ENCODE measurements at regions not wholly inside any gene's neighbourhood (a gene's known extent, or its start where the extent isn't known, plus 50 kb on each side); places are given as distances from the start of the nearest gene placed in this dataset.
"Not testable (repeated sequence)": the region's sequence is repeated elsewhere in the genome, so short reads cannot be mapped to it uniquely, and the experiment has no call there.

GRCh38 chr5:67802766-67803165, 412.8 kb upstream of the PIK3R1 start:
- FAIRE-seq, result no peak

GRCh38 chr5:67799732-67800234, 415.8 kb upstream of the PIK3R1 start:
- FAIRE-seq, result no peak

DNA sequence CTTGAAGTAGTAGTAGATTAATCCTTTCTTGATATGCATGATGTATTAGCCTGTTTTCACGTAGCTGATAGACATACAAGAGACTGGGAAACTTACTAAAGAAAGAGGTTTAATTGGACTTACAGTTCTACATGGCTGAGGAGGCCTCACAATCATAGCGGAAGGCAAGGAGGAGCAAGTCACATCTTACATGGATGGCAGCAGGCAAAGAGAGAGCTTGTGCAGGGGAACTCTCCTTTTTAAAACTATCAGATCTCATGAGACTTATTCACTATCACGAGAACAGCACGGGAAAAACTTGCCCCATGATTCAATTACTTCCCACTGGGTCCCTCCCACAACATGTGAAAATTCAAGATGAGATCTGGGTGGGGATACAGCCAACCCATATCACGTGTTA, 417.1 kb upstream of the PIK3R1 start:
- not testable (repeated sequence) for FAIRE-seq

- FAIRE-seq, result no peak
Measured at GRCh38 chr5:67795781-67796477, 419.6 kb upstream of the PIK3R1 start.

GRCh38 chr5:67793966-67794365, 421.6 kb upstream of the PIK3R1 start:
- peak; percentile 53 for FAIRE-seq

GRCh38 chr5:67793418-67793817, 422.1 kb upstream of the PIK3R1 start:
- FAIRE-seq, result no peak

GRCh38 chr5:67792891-67793290, 422.7 kb upstream of the PIK3R1 start:
- no peak for FAIRE-seq

GRCh38 chr5:67790390-67790789, 425.2 kb upstream of the PIK3R1 start:
- FAIRE-seq, result no peak

DNA sequence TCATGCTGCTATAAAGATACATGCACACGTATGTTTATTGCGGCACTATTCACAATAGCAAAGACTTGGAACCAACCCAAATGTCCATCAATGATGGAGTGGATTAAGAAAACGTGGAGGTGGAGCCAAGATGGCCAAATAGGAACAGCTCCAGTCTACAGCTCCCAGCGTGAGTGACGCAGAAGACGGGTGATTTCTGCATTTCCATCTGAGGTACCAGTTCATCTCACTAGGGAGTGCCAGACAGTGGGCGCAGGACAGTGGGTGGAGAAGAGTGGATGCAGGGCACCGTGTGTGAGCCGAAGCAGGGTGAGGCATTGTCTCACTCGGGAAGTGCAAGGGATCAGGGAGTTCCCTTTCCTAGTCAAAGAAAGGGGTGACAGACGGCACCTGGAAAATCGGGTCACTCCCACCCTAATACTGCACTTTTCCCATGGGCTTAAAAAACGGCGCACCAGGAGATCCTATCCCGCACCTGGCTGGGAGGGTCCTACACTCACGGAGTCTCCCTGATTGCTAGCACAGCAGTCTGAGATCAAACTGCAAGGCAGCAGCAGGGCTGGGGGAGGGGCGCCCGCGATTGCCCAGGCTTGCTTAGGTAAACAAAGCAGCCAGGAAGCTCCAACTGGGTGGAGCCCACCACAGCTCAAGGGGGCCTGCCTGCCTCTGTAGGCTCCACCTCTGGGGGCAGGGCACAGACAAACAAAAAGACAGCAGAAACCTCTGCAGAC, 435.5 kb upstream of the PIK3R1 start:
- not testable (repeated sequence) for FAIRE-seq

DNA sequence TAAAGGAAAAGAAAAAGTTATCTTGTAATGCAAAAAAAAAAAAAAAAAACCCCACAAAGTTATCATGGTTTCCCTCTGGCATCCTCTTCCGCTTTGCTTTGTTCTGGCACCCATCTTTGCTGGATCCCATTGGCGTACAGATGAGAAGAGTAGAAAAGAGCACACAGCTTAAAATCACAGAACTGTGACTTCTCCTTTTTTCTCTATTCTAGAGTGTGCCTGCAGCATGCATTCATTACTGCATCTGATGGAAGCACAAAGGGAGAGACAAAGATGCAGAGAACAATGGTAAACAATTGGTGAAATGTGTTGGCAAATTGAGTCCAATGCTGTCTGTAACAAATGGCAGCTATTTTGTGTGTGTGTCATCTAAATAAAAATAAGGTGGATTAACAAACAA, 440.8 kb upstream of the PIK3R1 start:
- FAIRE-seq, result no peak

GRCh38 chr5:67774267-67774552, 441.3 kb upstream of the PIK3R1 start:
- no peak for FAIRE-seq

DNA sequence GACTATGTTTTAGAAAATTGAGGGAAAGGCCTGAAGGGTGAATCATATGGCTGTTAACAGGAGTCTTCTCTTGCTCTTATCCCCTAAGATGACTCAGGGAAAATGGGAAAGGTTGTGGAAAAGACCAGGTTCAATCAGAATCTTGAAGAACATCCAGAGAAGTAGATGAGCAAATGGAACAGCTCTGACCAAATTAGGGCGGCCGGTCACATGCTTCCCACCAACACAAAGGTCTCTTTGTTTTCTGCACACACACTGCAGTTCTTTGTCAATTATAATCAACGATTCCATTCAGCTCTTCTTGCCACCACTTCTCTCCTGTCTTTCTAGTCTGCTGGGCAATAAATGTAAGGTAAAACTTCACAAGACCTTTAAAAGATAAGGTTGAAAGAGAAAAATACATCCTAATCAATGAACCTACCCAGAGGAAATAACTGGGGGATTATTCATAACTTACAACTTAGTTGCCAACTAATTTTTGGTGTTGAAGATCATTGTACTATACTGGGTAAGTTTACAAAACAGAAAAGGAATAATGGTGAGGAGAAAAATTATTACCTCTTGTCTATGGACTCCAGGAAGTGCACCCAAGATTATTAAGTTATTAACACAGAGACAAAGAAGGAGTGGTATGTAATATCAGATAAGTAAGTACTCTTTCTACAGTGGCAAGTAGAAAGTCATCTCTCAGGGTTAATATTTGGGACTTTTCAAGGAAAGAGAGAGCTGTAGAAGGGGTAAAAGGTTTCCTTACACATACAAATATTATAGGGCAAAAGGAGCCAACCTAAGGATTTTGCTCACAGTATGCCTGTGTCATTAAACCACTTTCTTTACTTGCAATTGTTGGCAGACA, 441.9 kb upstream of the PIK3R1 start:
- FAIRE-seq, result no peak

DNA sequence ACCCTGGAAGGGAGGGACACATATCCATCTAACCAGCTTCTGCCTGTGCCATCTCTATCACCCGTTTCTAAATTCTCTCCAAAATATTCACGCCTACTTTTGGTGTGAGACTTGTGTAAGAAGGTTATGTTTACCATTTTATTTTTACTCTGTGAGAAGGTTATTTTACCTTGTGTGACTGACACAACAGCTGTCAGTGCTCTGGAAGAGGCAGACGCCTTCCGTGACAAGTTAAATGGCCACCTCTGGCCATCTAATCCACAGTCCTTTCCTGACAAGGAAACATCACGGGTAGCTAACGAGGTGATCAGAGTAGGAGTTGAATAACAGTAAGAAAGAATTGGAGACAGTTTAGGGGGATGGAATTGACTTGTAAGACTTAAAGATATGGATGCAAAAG, 443.8 kb upstream of the PIK3R1 start:
- FAIRE-seq, result no peak

DNA sequence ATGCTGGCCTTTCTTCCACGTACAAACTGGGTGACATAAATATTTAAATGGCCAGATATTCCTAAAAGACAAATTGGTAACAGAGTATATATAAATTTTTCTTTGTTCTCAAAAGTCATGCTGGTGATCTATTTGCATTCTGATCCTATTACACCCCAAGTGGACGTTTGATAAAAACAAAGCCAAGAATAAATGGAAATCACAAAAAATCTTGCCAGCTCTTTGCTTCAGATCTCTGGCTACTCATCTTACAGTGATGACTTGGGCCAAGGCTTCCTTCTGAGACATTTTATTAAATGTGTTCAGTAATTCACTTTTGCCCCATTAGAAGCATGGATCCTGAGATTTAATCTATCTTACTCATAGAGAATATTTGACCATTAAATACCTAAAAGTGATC, 444.3 kb upstream of the PIK3R1 start:
- no peak for FAIRE-seq

DNA sequence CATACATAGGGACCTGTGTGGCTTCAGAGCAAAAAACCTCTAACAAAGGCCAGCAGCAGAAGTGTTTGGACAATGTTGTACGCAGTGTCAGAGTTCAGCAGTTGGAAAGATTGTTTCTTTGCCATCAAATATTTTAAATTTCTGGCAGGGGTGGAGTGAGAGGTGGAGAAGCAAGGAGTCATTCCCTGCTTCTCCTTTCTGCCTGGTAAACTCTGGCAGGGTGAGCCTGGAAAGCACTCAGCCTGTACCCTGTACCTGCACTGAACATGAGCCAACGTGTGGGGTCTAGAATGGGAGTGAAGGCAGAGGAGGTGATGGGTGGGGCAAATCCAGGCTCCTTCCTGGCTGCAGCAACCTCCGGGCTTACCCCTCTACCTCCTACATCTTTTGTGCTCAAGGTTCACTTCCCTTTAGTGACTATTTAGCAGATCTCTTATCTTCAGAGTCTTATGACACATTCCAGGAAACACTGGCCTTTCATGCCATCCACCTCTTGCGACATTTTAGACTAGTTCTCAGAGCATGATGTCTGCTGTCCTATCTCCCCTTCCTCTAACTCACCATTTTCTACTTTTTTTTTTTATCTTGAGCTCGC, 445.0 kb upstream of the PIK3R1 start:
- FAIRE-seq, result no peak

DNA sequence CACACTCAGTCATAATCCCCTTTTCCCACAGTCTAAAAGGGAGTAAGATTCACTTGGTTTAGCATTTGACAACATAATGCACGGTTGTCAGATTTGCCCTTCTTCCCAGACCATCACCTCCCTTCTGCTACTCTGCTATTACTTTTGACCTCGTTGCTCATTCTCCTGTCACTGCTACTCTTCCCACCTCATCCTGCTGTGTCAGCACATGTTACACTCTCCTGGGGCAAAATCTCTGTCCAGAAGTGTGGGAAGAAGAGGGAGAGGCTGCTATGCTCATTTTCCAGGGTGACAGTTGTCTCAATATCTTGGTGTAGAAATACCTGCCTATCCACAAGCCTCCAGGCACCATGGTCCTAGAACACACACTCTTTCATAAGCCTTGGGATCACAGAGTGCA, 449.9 kb upstream of the PIK3R1 start:
- FAIRE-seq, result no peak

GRCh38 chr5:67757771-67758170, 457.8 kb upstream of the PIK3R1 start:
- FAIRE-seq, result not testable (repeated sequence)

- FAIRE-seq, result no peak
Measured at GRCh38 chr5:67752357-67752708, 463.2 kb upstream of the PIK3R1 start.

- no peak for FAIRE-seq
Measured at GRCh38 chr5:67748165-67748690, 467.3 kb upstream of the PIK3R1 start.

GRCh38 chr5:67747096-67747495, 468.5 kb upstream of the PIK3R1 start:
- FAIRE-seq, result no peak

GRCh38 chr5:67746608-67747007, 468.9 kb upstream of the PIK3R1 start:
- FAIRE-seq, result not testable (repeated sequence)

- no peak for FAIRE-seq
Measured at GRCh38 chr5:67746103-67746502, 469.5 kb upstream of the PIK3R1 start.

DNA sequence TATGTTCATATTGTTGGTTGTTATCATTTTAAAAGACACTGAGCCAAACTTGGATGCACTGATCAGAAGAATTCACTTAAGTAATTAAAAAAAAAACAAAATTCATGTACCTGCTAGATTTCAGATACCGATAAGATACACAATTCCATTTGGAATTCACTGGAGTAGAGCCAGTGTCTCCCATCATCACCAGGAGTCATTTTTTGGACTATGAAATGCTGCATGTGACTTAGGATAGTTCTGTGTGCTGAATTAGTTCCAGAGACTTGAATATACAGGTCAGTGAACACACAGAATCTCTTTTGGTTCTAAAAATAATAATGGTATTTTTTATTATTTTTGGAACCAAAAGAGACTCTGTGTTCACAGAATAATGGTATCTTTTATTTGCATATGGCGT, 482.6 kb upstream of the PIK3R1 start:
- no peak for FAIRE-seq

All from islet of Langerhans (tissue), 1 donor.